HG03442 (cell line): ENCODE measurements at regions not wholly inside any gene's neighbourhood (a gene's known extent, or its start where the extent isn't known, plus 50 kb on each side); places are given as distances from the start of the nearest gene placed in this dataset.

Source experiments
- ATAC-seq: cut with Tn5 transposase; IDR thresholded peaks from one replicate; pipeline ENCODE4 v1.9.1; 2021; ENCODE audit warnings: mild to moderate bottlenecking, moderate library complexity; ENCODE audit not compliant: unreplicated experiment

GRCh38 chr4:144302704-144303536, 162.4 kb upstream of the GYPA start:
- no peak for ATAC-seq

- no peak for ATAC-seq
Observed at GRCh38 chr4:144304025-144304424, 163.5 kb upstream of the GYPA start.

GRCh38 chr4:144310535-144310934, 170.0 kb upstream of the GYPA start:
- ATAC-seq = no peak

- ATAC-seq = no peak
Observed at GRCh38 chr4:144313370-144313769, 172.9 kb upstream of the GYPA start.

GRCh38 chr4:144316869-144317268, 176.4 kb upstream of the GYPA start:
- peak; percentile 87 for ATAC-seq

- ATAC-seq = no peak
Observed at GRCh38 chr4:144318797-144319196, 178.3 kb upstream of the GYPA start.

- no peak for ATAC-seq
Observed at GRCh38 chr4:144336633-144337032, 196.1 kb upstream of the GYPA start.

GRCh38 chr4:144338148-144338547, 197.6 kb upstream of the GYPA start:
- ATAC-seq = peak; percentile 46

- ATAC-seq = no peak
Observed at GRCh38 chr4:144338834-144339233, 198.3 kb upstream of the GYPA start.

GRCh38 chr4:144340931-144341330, 200.4 kb upstream of the GYPA start:
- peak; percentile 70 for ATAC-seq

- no peak for ATAC-seq
Observed at GRCh38 chr4:144342949-144343760, 202.6 kb upstream of the GYPA start.

- no peak for ATAC-seq
Observed at GRCh38 chr4:144347121-144347520, 206.6 kb upstream of the GYPA start.

- ATAC-seq = no peak
Observed at GRCh38 chr4:144350706-144351105, 210.2 kb upstream of the GYPA start.

GRCh38 chr4:144351306-144351705, 210.8 kb upstream of the GYPA start:
- no peak for ATAC-seq

- no peak for ATAC-seq
Observed at GRCh38 chr4:144353292-144353691, 212.8 kb upstream of the GYPA start.

GRCh38 chr4:144355811-144356757, 215.6 kb upstream of the GYPA start:
- ATAC-seq = peak; percentile 98

GRCh38 chr4:144356941-144357381, 216.4 kb upstream of the GYPA start:
- ATAC-seq = no peak

- ATAC-seq = peak; percentile 32
Observed at GRCh38 chr4:144357975-144358374, 217.5 kb upstream of the GYPA start.

- ATAC-seq = no peak
Observed at GRCh38 chr4:144360146-144360793, 219.8 kb upstream of the GYPA start.

- no peak for ATAC-seq
Observed at GRCh38 chr4:144362366-144362765, 221.8 kb upstream of the GYPA start.
